SK-N-SH (cell line): ENCODE measurements at regions not wholly inside any gene's neighbourhood (a gene's known extent, or its start where the extent isn't known, plus 50 kb on each side); places are given as distances from the start of the nearest gene placed in this dataset.
"Not testable (repeated sequence)": the region's sequence is repeated elsewhere in the genome, so short reads cannot be mapped to it uniquely, and the experiment has no call there.

Source experiments
- CTCF ChIA-PET: fragments of 300-600, 350-600 bp; formaldehyde crosslinking; extraction: SDS; loops from one replicate; lab custom pipeline; 2021; lab: Yijun Ruan, JAX
- POLR2A ChIA-PET: fragments of 350-600 bp; sonication (Branson Sonifier 250); formaldehyde crosslinking; extraction: SDS; loops from one replicate; lab custom pipeline; 2020; ENCODE audit warnings: antibody characterized with exemption, inconsistent platforms; lab: Yijun Ruan, JAX
- DNase-seq: peaks from one replicate; pipeline ENCODE4 v3.0.0; 2012
- H2AFZ ChIP-seq: fragments of 200-600 bp; sonication (generic); 2 replicates; pipeline ENCODE4 v1.8.1; 2016; ENCODE audit warnings: antibody characterized with exemption, mild to moderate bottlenecking, low read depth
- H3F3A ChIP-seq: fragments of 200-600 bp; sonication (generic); replicated peaks from 2 replicates; pipeline ENCODE3; 2016; ENCODE audit warnings: antibody characterized with exemption, mild to moderate bottlenecking; ENCODE audit not compliant: insufficient read depth
- H3K27ac ChIP-seq, 2 experiments: fragments of 200-500 bp in 1 of 2; fragments of 200-600 bp in 1 of 2; sonication (Bioruptor generic) in 1 of 2; sonication (generic), shearing (Covaris generic) in 1 of 2; 2 replicates each; pipeline versions ENCODE4 v1.5.1 to v1.6.1; 2014 to 2016; ENCODE audit warnings: low read depth in 2 of 2, inconsistent platforms in 1 of 2, low read length in 1 of 2, mild to moderate bottlenecking in 1 of 2, mixed read lengths in 1 of 2
- H3K27me3 ChIP-seq: fragments of 200-600 bp; sonication (generic), shearing (Covaris generic); 2 replicates; pipeline ENCODE4 v1.6.1; 2016; ENCODE audit warnings: mixed run types; ENCODE audit not compliant: insufficient read depth
- H3K36me3 ChIP-seq, 2 experiments: fragments of 200-500 bp in 1 of 2; fragments of 200-600 bp in 1 of 2; sonication (Bioruptor generic) in 1 of 2; sonication (generic) in 1 of 2; replicated peaks in 1 of 2; 2 replicates each; pipeline versions ENCODE3 to v1.5.1; 2014 to 2016; ENCODE audit warnings: low read length in 1 of 2, mild to moderate bottlenecking in 1 of 2; ENCODE audit not compliant: insufficient read depth in 2 of 2, control insufficient read depth in 1 of 2
- H3K4me1 ChIP-seq, 2 experiments: fragments of 200-500 bp in 1 of 2; fragments of 200-600 bp in 1 of 2; sonication (Bioruptor generic) in 1 of 2; sonication (generic), shearing (Covaris generic) in 1 of 2; 2 replicates each; pipeline versions ENCODE4 v1.5.1 to v1.6.1; 2014 to 2016; ENCODE audit warnings: low read depth in 1 of 2, low read length in 1 of 2, mixed run types in 1 of 2; ENCODE audit not compliant: insufficient read depth in 2 of 2, control insufficient read depth in 1 of 2
- H3K4me2 ChIP-seq: fragments of 200-600 bp; sonication (generic), shearing (Covaris generic); 2 replicates; pipeline ENCODE4 v1.6.1; 2017; ENCODE audit warnings: mixed run types
- H3K4me3 ChIP-seq, 2 experiments: fragments of 200-500 bp in 1 of 2; fragments of 200-600 bp in 1 of 2; sonication (Bioruptor generic) in 1 of 2; sonication (generic), shearing (Covaris generic) in 1 of 2; 2 replicates each; pipeline versions ENCODE4 v1.5.1 to v1.8.1; 2014 to 2016; ENCODE audit warnings: low read depth in 2 of 2, inconsistent platforms in 1 of 2, low read length in 1 of 2, mild to moderate bottlenecking in 1 of 2, mixed read lengths in 1 of 2, moderate library complexity in 1 of 2
- H3K79me2 ChIP-seq: fragments of 200-600 bp; sonication (generic); 2 replicates; pipeline ENCODE4 v1.8.1; 2017; ENCODE audit warnings: mild to moderate bottlenecking; ENCODE audit not compliant: insufficient read depth
- H3K9ac ChIP-seq: fragments of 200-600 bp; sonication (generic); 2 replicates; pipeline ENCODE4 v1.6.1; 2017; ENCODE audit warnings: mixed run types
- H3K9me2 ChIP-seq: fragments of 200-600 bp; sonication (generic); 2 replicates; pipeline ENCODE4 v1.6.1; 2017; ENCODE audit warnings: mixed run types
- H3K9me3 ChIP-seq: fragments of 200-600 bp; sonication (generic); 2 replicates; pipeline ENCODE4 v1.6.1; 2017; ENCODE audit warnings: mixed run types, mild to moderate bottlenecking, moderate library complexity
- H4K20me1 ChIP-seq: fragments of 200-600 bp; sonication (generic); 2 replicates; pipeline ENCODE4 v1.6.1; 2017; ENCODE audit warnings: mild to moderate bottlenecking, mixed run types; ENCODE audit not compliant: insufficient read depth
- ELF1 ChIP-seq: IDR thresholded peaks from 2 replicates; pipeline ENCODE4 v1.4.0; 2012
- FOXM1 ChIP-seq: IDR thresholded peaks from 2 replicates; pipeline ENCODE4 v1.4.0; 2012; ENCODE audit warnings: low read depth, mild to moderate bottlenecking
- GABPA ChIP-seq: IDR thresholded peaks from 2 replicates; pipeline ENCODE4 v1.4.0; 2012; ENCODE audit warnings: low read depth, mild to moderate bottlenecking
- GATA2 ChIP-seq: sonication (generic); formaldehyde crosslinking; IDR thresholded peaks from 2 replicates; pipeline ENCODE4 v1.5.0; 2020; ENCODE audit warnings: mild to moderate bottlenecking, missing genetic modification reagents
- JUND ChIP-seq: IDR thresholded peaks from 2 replicates; pipeline ENCODE4 v1.4.0; 2012
- MEF2A ChIP-seq: IDR thresholded peaks from 2 replicates; pipeline ENCODE4 v1.4.0; 2012; ENCODE audit warnings: low read depth, borderline replicate concordance
- NRF1 ChIP-seq: IDR thresholded peaks from 2 replicates; pipeline ENCODE4 v1.6.1; 2012; ENCODE audit warnings: low read depth, mild to moderate bottlenecking, low read length
- POLR2AphosphoS5 ChIP-seq: IDR thresholded peaks from 2 replicates; pipeline ENCODE4 v1.6.1; 2012; ENCODE audit warnings: low read depth, low read length
- RAD21 ChIP-seq: IDR thresholded peaks from 2 replicates; pipeline ENCODE4 v1.6.1; 2012; ENCODE audit warnings: mild to moderate bottlenecking, low read length
- RCOR1 ChIP-seq: fragments of 150-350 bp; IDR thresholded peaks from 2 replicates; pipeline ENCODE4 v1.6.1; 2017; ENCODE audit warnings: antibody characterized with exemption, low read length
- RFX5 ChIP-seq: IDR thresholded peaks from 2 replicates; pipeline ENCODE4 v1.6.1; 2012; ENCODE audit warnings: mild to moderate bottlenecking, improper control_type of control experiment, low read length
- RXRA ChIP-seq: IDR thresholded peaks from 2 replicates; pipeline ENCODE4 v1.4.0; 2012; ENCODE audit warnings: low read depth, mild to moderate bottlenecking, borderline replicate concordance
- SIN3A ChIP-seq: IDR thresholded peaks from 2 replicates; pipeline ENCODE4 v1.6.1; 2012; ENCODE audit warnings: low read depth, mild to moderate bottlenecking, low read length, moderate library complexity, borderline replicate concordance
- SMC3 ChIP-seq: IDR thresholded peaks from 2 replicates; pipeline ENCODE4 v1.6.1; 2012; ENCODE audit warnings: low read depth, low read length, improper control_type of control experiment
- TCF12 ChIP-seq: IDR thresholded peaks from 2 replicates; pipeline ENCODE4 v1.4.0; 2012
- YY1 ChIP-seq: IDR thresholded peaks from 2 replicates; pipeline ENCODE4 v1.4.0; 2012; ENCODE audit warnings: low read depth, mild to moderate bottlenecking
- WGBS: methylation state at CpG from one replicate; pipeline ENCODE4 v1.1.6; 2017; ENCODE audit warnings: low lambda C conversion rate; 5-methylcytosine and 5-hydroxymethylcytosine counted together
- TF ChIP-seq, protein P1 (sequence below): fragments of 150-350 bp; IDR thresholded peaks from 2 replicates; pipeline ENCODE4 v1.6.1; 2016; ENCODE audit warnings: mild to moderate bottlenecking, low read depth, low read length
- TF ChIP-seq, protein P2 (sequence below): IDR thresholded peaks from 2 replicates; pipeline ENCODE4 v1.4.0; 2012; ENCODE audit warnings: low read depth
- TF ChIP-seq, protein P3 (sequence below): IDR thresholded peaks from 2 replicates; pipeline ENCODE4; 2012
- TF ChIP-seq, protein P4 (sequence below): IDR thresholded peaks from 2 replicates; pipeline ENCODE4 v1.4.0; 2012; ENCODE audit warnings: low read depth, borderline replicate concordance

DNA sequence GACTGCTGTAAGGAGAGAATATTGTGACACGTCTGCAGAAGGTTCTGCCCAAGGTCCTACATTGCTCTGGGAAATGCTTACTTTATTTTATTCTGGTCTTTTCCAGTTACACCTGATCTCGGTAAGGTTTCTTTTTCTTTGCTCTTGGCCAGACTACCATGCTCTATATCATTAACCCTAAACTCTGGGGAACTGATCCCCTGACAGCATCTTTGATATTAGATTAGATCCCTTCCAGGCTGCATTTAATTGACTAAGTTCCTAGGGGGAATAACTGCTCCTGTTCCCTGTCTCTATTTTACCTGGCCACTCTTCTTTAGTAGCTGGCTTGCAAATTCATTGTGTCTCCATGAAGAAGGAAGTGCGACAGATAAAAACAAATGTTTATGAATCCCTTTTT, 243.5 kb downstream of the MAT2B start:
- no peaks in the 10 kb centered on the region for H3K79me2 ChIP-seq
- H3K4me2 ChIP-seq = no peak overlapping the region
- H3K9me2 ChIP-seq = no peaks in the 10 kb centered on the region
- POLR2A ChIA-PET = no interaction called here
- H3K4me1 ChIP-seq = no peaks in the 10 kb centered on the region
- no peak overlapping the region for H3K27ac ChIP-seq
- H3K27me3 ChIP-seq = no peaks in the 10 kb centered on the region
- 50% methylated on average over 3 of the region's 3 CpGs for WGBS
- no peaks in the 10 kb centered on the region for H3K9me3 ChIP-seq
- H3K4me3 ChIP-seq = no peak overlapping the region
- TF ChIP-seq RCOR1 (no peak), TCF12 (no peak), RFX5 (no peak), POLR2AphosphoS5 (no peak), JUND (no peak)
- TF ChIP-seq, protein P1, sequence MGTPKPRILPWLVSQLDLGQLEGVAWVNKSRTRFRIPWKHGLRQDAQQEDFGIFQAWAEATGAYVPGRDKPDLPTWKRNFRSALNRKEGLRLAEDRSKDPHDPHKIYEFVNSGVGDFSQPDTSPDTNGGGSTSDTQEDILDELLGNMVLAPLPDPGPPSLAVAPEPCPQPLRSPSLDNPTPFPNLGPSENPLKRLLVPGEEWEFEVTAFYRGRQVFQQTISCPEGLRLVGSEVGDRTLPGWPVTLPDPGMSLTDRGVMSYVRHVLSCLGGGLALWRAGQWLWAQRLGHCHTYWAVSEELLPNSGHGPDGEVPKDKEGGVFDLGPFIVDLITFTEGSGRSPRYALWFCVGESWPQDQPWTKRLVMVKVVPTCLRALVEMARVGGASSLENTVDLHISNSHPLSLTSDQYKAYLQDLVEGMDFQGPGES = no peak
- CTCF ChIA-PET = no interaction called here
- no peak for DNase-seq
- H3K9ac ChIP-seq = no peak overlapping the region
- H3F3A ChIP-seq = no peaks in the 10 kb centered on the region
- H2AFZ ChIP-seq = no peak overlapping the region
- H3K36me3 ChIP-seq = no peaks in the 10 kb centered on the region
- H4K20me1 ChIP-seq = no peaks in the 10 kb centered on the region

DNA sequence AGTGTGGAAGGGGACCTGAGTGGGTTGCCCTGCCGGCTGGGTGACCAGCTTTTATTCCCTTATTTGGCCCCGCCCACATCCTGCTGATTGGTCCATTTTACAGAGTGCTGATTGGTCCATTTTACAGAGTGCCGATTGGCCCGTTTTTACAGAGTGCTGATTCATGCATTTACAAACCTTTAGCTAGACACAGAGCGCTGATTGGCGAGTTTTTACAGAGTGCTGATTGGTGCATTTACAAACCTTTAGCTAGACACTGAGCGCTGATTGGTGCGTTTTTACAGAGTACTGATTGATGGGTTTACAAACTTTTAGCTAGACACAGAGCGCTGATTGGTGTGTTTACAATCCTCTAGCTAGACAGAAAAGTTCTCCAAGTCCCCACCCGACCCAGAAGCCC, 245.0 kb downstream of the MAT2B start:
- not testable (repeated sequence) for H3K36me3 ChIP-seq, H3K4me1 ChIP-seq, H3K79me2 ChIP-seq, H3K27me3 ChIP-seq, H3K4me2 ChIP-seq, DNase-seq, H3K9me3 ChIP-seq, H3K27ac ChIP-seq, H3K4me3 ChIP-seq, H3K9ac ChIP-seq, H3K9me2 ChIP-seq, H3F3A ChIP-seq, H2AFZ ChIP-seq, H4K20me1 ChIP-seq
- POLR2A ChIA-PET = interaction anchor here (0.6 kb wide), 1 partner anchor 29 kb away, joined by 3 read pairs; no protein-coding TSS in a partner anchor
- CTCF ChIA-PET = interaction anchor here (0.8 kb wide), 1 partner anchor 10 kb away, joined by 3 read pairs; no protein-coding TSS in a partner anchor
- WGBS = 62% methylated on average over 10 of the region's 10 CpGs

DNA sequence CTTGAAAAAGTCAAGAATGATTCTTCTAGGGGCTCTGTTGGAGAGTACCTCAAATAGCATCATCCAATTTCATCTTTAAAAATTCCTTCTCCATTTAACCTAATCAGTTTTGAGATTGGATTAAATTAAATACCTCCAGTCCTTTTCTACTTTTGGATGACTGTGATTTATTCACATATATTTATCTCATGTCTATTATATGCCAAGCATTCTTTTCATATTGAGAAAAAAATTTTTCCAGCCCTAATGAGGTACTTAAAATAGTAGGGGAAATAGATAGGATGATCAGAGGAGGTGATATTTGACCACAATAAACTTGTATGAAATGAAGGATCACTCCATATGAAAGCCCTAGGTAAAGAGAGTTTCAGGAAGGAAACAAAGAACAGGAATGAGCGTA, 250.1 kb downstream of the MAT2B start:
- Histone ChIP-seq H3K4me2 (no peak overlapping the region), H3K9me3 (no peaks in the 10 kb centered on the region), H3K27ac (no peak overlapping the region), H3K27me3 (no peaks in the 10 kb centered on the region), H4K20me1 (no peaks in the 10 kb centered on the region), H2AFZ (no peak overlapping the region), H3K36me3 (no peaks in the 10 kb centered on the region), H3K4me1 (peaks cover 0 to 8% of the 10 kb centered on the region in 2 experiments; a peak in 2 of 4 replicates), H3F3A (peaks cover 3% of the 10 kb centered on the region), H3K9ac (no peak overlapping the region), H3K9me2 (no peaks in the 10 kb centered on the region), H3K79me2 (no peaks in the 10 kb centered on the region), H3K4me3 (no peak overlapping the region)
- WGBS = 43% methylated on average over 1 of the region's 1 CpG
- ChIA-PET POLR2A (no interaction called here), CTCF (no interaction called here)
- no peak for DNase-seq
- TF ChIP-seq SIN3A (no peak), RXRA (no peak), NRF1 (no peak), JUND (no peak), GABPA (no peak), SMC3 (no peak), RCOR1 (no peak), MEF2A (no peak), TCF12 (no peak), RAD21 (no peak), POLR2AphosphoS5 (no peak), FOXM1 (no peak), ELF1 (no peak), GATA2 (CRISPR knock-in tag) (no peak), YY1 (no peak)
- TF ChIP-seq, protein P2, sequence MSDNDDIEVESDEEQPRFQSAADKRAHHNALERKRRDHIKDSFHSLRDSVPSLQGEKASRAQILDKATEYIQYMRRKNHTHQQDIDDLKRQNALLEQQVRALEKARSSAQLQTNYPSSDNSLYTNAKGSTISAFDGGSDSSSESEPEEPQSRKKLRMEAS = no peak
- TF ChIP-seq, protein P1 = no peak
- TF ChIP-seq, protein P3, sequence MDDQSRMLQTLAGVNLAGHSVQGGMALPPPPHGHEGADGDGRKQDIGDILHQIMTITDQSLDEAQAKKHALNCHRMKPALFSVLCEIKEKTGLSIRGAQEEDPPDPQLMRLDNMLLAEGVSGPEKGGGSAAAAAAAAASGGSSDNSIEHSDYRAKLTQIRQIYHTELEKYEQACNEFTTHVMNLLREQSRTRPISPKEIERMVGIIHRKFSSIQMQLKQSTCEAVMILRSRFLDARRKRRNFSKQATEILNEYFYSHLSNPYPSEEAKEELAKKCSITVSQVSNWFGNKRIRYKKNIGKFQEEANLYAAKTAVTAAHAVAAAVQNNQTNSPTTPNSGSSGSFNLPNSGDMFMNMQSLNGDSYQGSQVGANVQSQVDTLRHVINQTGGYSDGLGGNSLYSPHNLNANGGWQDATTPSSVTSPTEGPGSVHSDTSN = no peak
- TF ChIP-seq, protein P4, sequence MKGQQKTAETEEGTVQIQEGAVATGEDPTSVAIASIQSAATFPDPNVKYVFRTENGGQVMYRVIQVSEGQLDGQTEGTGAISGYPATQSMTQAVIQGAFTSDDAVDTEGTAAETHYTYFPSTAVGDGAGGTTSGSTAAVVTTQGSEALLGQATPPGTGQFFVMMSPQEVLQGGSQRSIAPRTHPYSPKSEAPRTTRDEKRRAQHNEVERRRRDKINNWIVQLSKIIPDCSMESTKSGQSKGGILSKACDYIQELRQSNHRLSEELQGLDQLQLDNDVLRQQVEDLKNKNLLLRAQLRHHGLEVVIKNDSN = no peak
